ENCODE measurements at regions not wholly inside any gene's neighbourhood (a gene's known extent, or its start where the extent isn't known, plus 50 kb on each side); places are given as distances from the start of the nearest gene placed in this dataset.

DNA sequence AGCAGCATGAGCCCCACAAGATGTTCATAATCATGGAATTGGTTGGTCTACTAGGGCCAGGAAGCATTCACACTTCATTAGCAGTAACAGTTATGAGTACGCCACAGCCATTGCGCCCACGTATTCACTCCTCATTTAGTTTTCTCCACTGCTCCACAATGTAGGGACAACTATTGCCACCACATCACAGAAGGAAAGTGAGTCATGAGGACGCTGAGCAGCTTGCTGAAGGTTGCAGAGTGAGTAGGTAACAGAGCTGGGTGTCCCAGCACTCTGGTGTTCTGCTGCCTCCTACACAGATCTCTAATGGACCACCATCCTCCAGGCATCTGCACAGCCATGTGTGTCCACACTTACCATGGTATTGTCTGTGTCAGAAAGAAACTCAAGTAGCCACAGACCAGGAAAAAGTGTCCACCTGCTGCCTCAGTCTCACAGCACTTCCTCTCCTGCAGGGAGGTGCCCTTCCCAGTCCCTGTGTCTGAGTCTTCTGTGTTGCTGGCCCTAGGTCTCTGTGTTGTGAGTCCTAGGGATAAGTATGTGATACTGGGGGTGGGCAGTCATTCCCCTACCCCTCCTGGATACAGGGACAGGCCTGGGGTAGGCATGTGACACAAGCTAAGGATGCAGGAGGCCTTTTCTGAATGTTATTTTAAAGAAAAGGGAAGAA is 103.9 kb downstream of the TTLL2 start:
- Histone ChIP-seq H3K4me3 (ENCODE audit: low read depth, low read length) (no peak overlapping the region), H3K36me3 (ENCODE audit: control insufficient read depth in 2 of 2, insufficient read depth in 1 of 2, low read length in 2 of 2) (no peaks in the 10 kb centered on the region), H3K27ac (ENCODE audit: extremely low read depth, low read depth, low read length) (no peak overlapping the region), H3K9me3 (ENCODE audit: control insufficient read depth, insufficient read depth, low read depth, low read length) (no peaks in the 10 kb centered on the region), H3K4me1 (ENCODE audit: control insufficient read depth, insufficient read depth, low read length) (no peaks in the 10 kb centered on the region)
- CTCF ChIA-PET, result no interaction called here
- POLR2A ChIA-PET, result no interaction called here
- TF ChIP-seq, protein P1, sequence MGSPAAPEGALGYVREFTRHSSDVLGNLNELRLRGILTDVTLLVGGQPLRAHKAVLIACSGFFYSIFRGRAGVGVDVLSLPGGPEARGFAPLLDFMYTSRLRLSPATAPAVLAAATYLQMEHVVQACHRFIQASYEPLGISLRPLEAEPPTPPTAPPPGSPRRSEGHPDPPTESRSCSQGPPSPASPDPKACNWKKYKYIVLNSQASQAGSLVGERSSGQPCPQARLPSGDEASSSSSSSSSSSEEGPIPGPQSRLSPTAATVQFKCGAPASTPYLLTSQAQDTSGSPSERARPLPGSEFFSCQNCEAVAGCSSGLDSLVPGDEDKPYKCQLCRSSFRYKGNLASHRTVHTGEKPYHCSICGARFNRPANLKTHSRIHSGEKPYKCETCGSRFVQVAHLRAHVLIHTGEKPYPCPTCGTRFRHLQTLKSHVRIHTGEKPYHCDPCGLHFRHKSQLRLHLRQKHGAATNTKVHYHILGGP (tag by site-specific recombination; IDR thresholded peaks at IDR 0.05), result no peak
- TF ChIP-seq, protein P2, sequence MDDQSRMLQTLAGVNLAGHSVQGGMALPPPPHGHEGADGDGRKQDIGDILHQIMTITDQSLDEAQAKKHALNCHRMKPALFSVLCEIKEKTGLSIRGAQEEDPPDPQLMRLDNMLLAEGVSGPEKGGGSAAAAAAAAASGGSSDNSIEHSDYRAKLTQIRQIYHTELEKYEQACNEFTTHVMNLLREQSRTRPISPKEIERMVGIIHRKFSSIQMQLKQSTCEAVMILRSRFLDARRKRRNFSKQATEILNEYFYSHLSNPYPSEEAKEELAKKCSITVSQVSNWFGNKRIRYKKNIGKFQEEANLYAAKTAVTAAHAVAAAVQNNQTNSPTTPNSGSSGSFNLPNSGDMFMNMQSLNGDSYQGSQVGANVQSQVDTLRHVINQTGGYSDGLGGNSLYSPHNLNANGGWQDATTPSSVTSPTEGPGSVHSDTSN (CRISPR knock-in tag; IDR thresholded peaks at IDR 0.05), result no peak
- TF ChIP-seq, protein P3, sequence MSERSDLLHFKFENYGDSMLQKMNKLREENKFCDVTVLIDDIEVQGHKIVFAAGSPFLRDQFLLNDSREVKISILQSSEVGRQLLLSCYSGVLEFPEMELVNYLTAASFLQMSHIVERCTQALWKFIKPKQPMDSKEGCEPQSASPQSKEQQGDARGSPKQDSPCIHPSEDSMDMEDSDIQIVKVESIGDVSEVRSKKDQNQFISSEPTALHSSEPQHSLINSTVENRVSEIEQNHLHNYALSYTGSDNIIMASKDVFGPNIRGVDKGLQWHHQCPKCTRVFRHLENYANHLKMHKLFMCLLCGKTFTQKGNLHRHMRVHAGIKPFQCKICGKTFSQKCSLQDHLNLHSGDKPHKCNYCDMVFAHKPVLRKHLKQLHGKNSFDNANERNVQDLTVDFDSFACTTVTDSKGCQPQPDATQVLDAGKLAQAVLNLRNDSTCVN (tag by site-specific recombination; optimal IDR thresholded peaks at IDR 0.05), result no peak
- TF ChIP-seq ZNF138 (tag by site-specific recombination; IDR thresholded peaks at IDR 0.05; ENCODE audit: borderline replicate concordance) (no peak), ZNF404 (tag by site-specific recombination; IDR thresholded peaks at IDR 0.05) (no peak), EGR2 (tag by site-specific recombination; IDR thresholded peaks at IDR 0.05; ENCODE audit: low read depth) (no peak), KLF9 (tag by site-specific recombination; IDR thresholded peaks at IDR 0.05; ENCODE audit: low read depth) (no peak), ZNF311 (tag by site-specific recombination; IDR thresholded peaks at IDR 0.05; ENCODE audit: borderline replicate concordance) (no peak), ZNF626 (tag by site-specific recombination; IDR thresholded peaks at IDR 0.05) (no peak), ZSCAN23 (tag by site-specific recombination; IDR thresholded peaks at IDR 0.05) (no peak), ZNF558 (tag by site-specific recombination; IDR thresholded peaks at IDR 0.05) (no peak), KLF8 (tag by site-specific recombination; IDR thresholded peaks at IDR 0.05) (no peak), GFI1B (tag by site-specific recombination; IDR thresholded peaks at IDR 0.05) (no peak)
- TF ChIP-seq, protein P4, sequence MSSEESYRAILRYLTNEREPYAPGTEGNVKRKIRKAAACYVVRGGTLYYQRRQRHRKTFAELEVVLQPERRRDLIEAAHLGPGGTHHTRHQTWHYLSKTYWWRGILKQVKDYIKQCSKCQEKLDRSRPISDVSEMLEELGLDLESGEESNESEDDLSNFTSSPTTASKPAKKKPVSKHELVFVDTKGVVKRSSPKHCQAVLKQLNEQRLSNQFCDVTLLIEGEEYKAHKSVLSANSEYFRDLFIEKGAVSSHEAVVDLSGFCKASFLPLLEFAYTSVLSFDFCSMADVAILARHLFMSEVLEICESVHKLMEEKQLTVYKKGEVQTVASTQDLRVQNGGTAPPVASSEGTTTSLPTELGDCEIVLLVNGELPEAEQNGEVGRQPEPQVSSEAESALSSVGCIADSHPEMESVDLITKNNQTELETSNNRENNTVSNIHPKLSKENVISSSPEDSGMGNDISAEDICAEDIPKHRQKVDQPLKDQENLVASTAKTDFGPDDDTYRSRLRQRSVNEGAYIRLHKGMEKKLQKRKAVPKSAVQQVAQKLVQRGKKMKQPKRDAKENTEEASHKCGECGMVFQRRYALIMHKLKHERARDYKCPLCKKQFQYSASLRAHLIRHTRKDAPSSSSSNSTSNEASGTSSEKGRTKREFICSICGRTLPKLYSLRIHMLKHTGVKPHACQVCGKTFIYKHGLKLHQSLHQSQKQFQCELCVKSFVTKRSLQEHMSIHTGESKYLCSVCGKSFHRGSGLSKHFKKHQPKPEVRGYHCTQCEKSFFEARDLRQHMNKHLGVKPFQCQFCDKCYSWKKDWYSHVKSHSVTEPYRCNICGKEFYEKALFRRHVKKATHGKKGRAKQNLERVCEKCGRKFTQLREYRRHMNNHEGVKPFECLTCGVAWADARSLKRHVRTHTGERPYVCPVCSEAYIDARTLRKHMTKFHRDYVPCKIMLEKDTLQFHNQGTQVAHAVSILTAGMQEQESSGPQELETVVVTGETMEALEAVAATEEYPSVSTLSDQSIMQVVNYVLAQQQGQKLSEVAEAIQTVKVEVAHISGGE (tag by site-specific recombination; conservative IDR thresholded peaks at IDR 0.05; ENCODE audit: low read depth), result no peak
- TF ChIP-seq, protein P5, sequence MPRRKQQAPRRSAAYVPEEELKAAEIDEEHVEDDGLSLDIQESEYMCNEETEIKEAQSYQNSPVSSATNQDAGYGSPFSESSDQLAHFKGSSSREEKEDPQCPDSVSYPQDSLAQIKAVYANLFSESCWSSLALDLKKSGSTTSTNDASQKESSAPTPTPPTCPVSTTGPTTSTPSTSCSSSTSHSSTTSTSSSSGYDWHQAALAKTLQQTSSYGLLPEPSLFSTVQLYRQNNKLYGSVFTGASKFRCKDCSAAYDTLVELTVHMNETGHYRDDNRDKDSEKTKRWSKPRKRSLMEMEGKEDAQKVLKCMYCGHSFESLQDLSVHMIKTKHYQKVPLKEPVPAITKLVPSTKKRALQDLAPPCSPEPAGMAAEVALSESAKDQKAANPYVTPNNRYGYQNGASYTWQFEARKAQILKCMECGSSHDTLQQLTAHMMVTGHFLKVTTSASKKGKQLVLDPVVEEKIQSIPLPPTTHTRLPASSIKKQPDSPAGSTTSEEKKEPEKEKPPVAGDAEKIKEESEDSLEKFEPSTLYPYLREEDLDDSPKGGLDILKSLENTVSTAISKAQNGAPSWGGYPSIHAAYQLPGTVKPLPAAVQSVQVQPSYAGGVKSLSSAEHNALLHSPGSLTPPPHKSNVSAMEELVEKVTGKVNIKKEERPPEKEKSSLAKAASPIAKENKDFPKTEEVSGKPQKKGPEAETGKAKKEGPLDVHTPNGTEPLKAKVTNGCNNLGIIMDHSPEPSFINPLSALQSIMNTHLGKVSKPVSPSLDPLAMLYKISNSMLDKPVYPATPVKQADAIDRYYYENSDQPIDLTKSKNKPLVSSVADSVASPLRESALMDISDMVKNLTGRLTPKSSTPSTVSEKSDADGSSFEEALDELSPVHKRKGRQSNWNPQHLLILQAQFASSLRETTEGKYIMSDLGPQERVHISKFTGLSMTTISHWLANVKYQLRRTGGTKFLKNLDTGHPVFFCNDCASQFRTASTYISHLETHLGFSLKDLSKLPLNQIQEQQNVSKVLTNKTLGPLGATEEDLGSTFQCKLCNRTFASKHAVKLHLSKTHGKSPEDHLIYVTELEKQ (tag by site-specific recombination; IDR thresholded peaks at IDR 0.05; ENCODE audit: borderline replicate concordance), result no peak
- TF ChIP-seq, protein P6, sequence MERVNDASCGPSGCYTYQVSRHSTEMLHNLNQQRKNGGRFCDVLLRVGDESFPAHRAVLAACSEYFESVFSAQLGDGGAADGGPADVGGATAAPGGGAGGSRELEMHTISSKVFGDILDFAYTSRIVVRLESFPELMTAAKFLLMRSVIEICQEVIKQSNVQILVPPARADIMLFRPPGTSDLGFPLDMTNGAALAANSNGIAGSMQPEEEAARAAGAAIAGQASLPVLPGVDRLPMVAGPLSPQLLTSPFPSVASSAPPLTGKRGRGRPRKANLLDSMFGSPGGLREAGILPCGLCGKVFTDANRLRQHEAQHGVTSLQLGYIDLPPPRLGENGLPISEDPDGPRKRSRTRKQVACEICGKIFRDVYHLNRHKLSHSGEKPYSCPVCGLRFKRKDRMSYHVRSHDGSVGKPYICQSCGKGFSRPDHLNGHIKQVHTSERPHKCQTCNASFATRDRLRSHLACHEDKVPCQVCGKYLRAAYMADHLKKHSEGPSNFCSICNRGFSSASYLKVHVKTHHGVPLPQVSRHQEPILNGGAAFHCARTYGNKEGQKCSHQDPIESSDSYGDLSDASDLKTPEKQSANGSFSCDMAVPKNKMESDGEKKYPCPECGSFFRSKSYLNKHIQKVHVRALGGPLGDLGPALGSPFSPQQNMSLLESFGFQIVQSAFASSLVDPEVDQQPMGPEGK (tag by site-specific recombination; IDR thresholded peaks at IDR 0.05), result no peak

Data from HEK293 (cell line).